IMR-90 (cell line): ENCODE measurements at regions not wholly inside any gene's neighbourhood (a gene's known extent, or its start where the extent isn't known, plus 50 kb on each side); places are given as distances from the start of the nearest gene placed in this dataset.

Source experiments
- BHLHE40 ChIP-seq: fragments of 150-350 bp; IDR thresholded peaks from 2 replicates; pipeline ENCODE4 v1.6.1; 2016; ENCODE audit warnings: mild to moderate bottlenecking, low read depth, low read length
- CEBPB ChIP-seq: IDR thresholded peaks from 2 replicates; pipeline ENCODE4 v1.6.1; 2012; ENCODE audit warnings: low read depth, low read length, improper control_type of control experiment
- CTCF ChIP-seq: conservative IDR thresholded peaks from 2 replicates; pipeline ENCODE4 v1.5.1; 2012; ENCODE audit warnings: mild to moderate bottlenecking, low read depth, low read length, improper control_type of control experiment
- FOS ChIP-seq: fragments of 150-350 bp; IDR thresholded peaks from 2 replicates; pipeline ENCODE4 v1.6.1; 2016; ENCODE audit warnings: low read depth, low read length
- MAFK ChIP-seq: IDR thresholded peaks from 2 replicates; pipeline ENCODE4 v1.6.1; 2012; ENCODE audit warnings: low read depth, low read length, improper control_type of control experiment
- MAZ ChIP-seq: IDR thresholded peaks from 2 replicates; pipeline ENCODE4 v1.6.1; 2012; ENCODE audit warnings: low read depth, mild to moderate bottlenecking, low read length, improper control_type of control experiment, moderate library complexity, borderline replicate concordance
- POLR2A ChIP-seq: IDR thresholded peaks from 2 replicates; pipeline ENCODE4 v1.6.1; 2012; ENCODE audit warnings: mild to moderate bottlenecking, low read depth, low read length
- RAD21 ChIP-seq: IDR thresholded peaks from 2 replicates; pipeline ENCODE4 v1.6.1; 2012; ENCODE audit warnings: low read length, improper control_type of control experiment
- RCOR1 ChIP-seq: IDR thresholded peaks from 2 replicates; pipeline ENCODE4 v1.6.1; 2012; ENCODE audit warnings: mild to moderate bottlenecking, low read length, improper control_type of control experiment; ENCODE audit not compliant: insufficient replicate concordance
- RFX5 ChIP-seq: IDR thresholded peaks from 2 replicates; pipeline ENCODE4 v1.8.0; 2012; ENCODE audit warnings: low read depth, mild to moderate bottlenecking, low read length, moderate library complexity
- SMC3 ChIP-seq: fragments of 150-350 bp; IDR thresholded peaks from 2 replicates; pipeline ENCODE4 v1.6.1; 2016; ENCODE audit warnings: low read depth, mild to moderate bottlenecking, antibody characterized with exemption, low read length, moderate library complexity
- USF2 ChIP-seq: fragments of 150-350 bp; IDR thresholded peaks from 2 replicates; pipeline ENCODE4 v1.6.1; 2017; ENCODE audit warnings: mild to moderate bottlenecking, antibody characterized with exemption, low read length, low read depth

DNA sequence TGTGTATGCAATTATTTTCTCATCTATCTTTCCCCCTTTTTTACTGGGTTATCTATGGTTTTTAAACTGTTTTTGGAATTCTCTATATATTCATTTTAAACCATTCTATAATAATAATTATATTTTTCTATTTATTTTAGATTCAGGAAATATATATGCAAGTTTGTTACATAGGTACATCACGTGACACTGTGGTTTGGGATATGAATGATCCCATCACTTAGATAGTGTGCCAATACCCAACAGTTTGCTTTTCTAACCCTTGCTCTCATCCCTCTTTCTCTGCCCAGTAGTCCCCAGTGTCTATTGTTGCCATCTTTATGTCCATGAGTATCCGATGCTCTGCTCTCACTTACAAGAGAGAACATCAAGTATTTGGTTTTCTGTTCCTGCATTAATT, 65.8 kb upstream of the SPHKAP start:
- TF ChIP-seq CEBPB (no peak), CTCF (no peak), SMC3 (no peak), POLR2A (no peak), RAD21 (no peak), RCOR1 (no peak), USF2 (no peak), MAZ (no peak), RFX5 (no peak), BHLHE40 (no peak), MAFK (no peak), FOS (no peak)
